Hepatocyte (in vitro differentiated cells): ENCODE measurements at regions not wholly inside any gene's neighbourhood (a gene's known extent, or its start where the extent isn't known, plus 50 kb on each side); places are given as distances from the start of the nearest gene placed in this dataset.

ENCODE experiments used
- DNase-seq: peaks from one replicate; pipeline ENCODE4 v3.0.0-alpha.2; 2016; ENCODE audit warnings: low spot score
- H2AFZ ChIP-seq: fragments of 200-600 bp; sonication (generic); 2 replicates; pipeline ENCODE4 v1.6.0; 2016; ENCODE audit warnings: antibody characterized with exemption, mild to moderate bottlenecking
- H3K27ac ChIP-seq: fragments of 200-600 bp; sonication (generic); 2 replicates; pipeline ENCODE4 v1.5.1; 2016; ENCODE audit warnings: mild to moderate bottlenecking
- H3K27me3 ChIP-seq: fragments of 200-600 bp; sonication (generic); 2 replicates; pipeline ENCODE4 v1.6.1; 2016
- H3K36me3 ChIP-seq: fragments of 200-600 bp; sonication (generic); replicated peaks from 2 replicates; pipeline ENCODE4 v1.5.1; 2016; ENCODE audit warnings: low read depth; ENCODE audit not compliant: insufficient read depth
- H3K4me1 ChIP-seq: fragments of 200-600 bp; sonication (generic); 2 replicates; pipeline ENCODE4 v1.5.1; 2016; ENCODE audit warnings: mild to moderate bottlenecking, moderate library complexity; ENCODE audit not compliant: insufficient read depth
- H3K4me2 ChIP-seq: fragments of 200-600 bp; sonication (generic); 2 replicates; pipeline ENCODE4 v1.6.0; 2016
- H3K4me3 ChIP-seq: fragments of 200-600 bp; sonication (generic); 2 replicates; pipeline ENCODE4 v1.5.1; 2016; ENCODE audit warnings: mild to moderate bottlenecking
- H3K79me2 ChIP-seq: fragments of 200-600 bp; sonication (generic); 2 replicates; pipeline ENCODE4 v1.6.0; 2017; ENCODE audit warnings: mild to moderate bottlenecking
- H3K9me2 ChIP-seq: fragments of 200-600 bp; sonication (generic); replicated peaks from 2 replicates; pipeline ENCODE4 v1.6.0; 2017; ENCODE audit warnings: mild to moderate bottlenecking; ENCODE audit not compliant: insufficient read depth
- H3K9me3 ChIP-seq: fragments of 200-600 bp; sonication (generic); 2 replicates; pipeline ENCODE4 v1.5.1; 2016; ENCODE audit warnings: low read depth, mild to moderate bottlenecking
- H4K20me1 ChIP-seq: fragments of 200-600 bp; sonication (generic); 2 replicates; pipeline ENCODE4 v1.6.0; 2016; ENCODE audit warnings: mild to moderate bottlenecking; ENCODE audit not compliant: insufficient read depth, poor library complexity, severe bottlenecking
- CTCF ChIP-seq: fragments of 200-600 bp; sonication (generic); IDR thresholded peaks from 2 replicates; pipeline ENCODE4 v1.5.1; 2016; ENCODE audit warnings: antibody characterized with exemption, mild to moderate bottlenecking; ENCODE audit not compliant: poor library complexity
- EZH2 ChIP-seq: fragments of 200-600 bp; sonication (generic); IDR thresholded peaks from 2 replicates; pipeline ENCODE4 v1.6.1; 2016; ENCODE audit warnings: antibody characterized with exemption, mild to moderate bottlenecking, borderline replicate concordance
- EZH2phosphoT487 ChIP-seq: fragments of 200-600 bp; sonication (generic); IDR thresholded peaks from one replicate; pipeline ENCODE4 v1.6.1; 2018; ENCODE audit warnings: antibody characterized with exemption, mild to moderate bottlenecking, low read depth, moderate library complexity; ENCODE audit not compliant: unreplicated experiment, severe bottlenecking
- WGBS: methylation state at CpG from one replicate; pipeline ENCODE4 v1.1.6; 2016; ENCODE audit warnings: low lambda C conversion rate; ENCODE audit errors: missing lambda C conversion rate; 5-methylcytosine and 5-hydroxymethylcytosine counted together

- TF ChIP-seq CTCF (no peak), EZH2 (no peak), EZH2phosphoT487 (no peak)
- Histone ChIP-seq H3K36me3 (no peaks in the 10 kb centered on the region), H3K4me2 (no peak overlapping the region), H4K20me1 (no peaks in the 10 kb centered on the region), H3K9me3 (no peaks in the 10 kb centered on the region), H3K27ac (no peak overlapping the region), H3K27me3 (no peaks in the 10 kb centered on the region), H3K79me2 (no peaks in the 10 kb centered on the region), H3K4me1 (no peaks in the 10 kb centered on the region), H2AFZ (no peak overlapping the region), H3K4me3 (no peak overlapping the region), H3K9me2 (no peaks in the 10 kb centered on the region)
- WGBS, result 88% methylated on average over 1 of the region's 1 CpG
- no peak for DNase-seq
Observed at GRCh38 chr4:164623099-164623498, 130.8 kb upstream of the SMIM31 start.

GRCh38 chr4:164639001-164639400 lies 114.9 kb upstream of the SMIM31 start:
- H3K27ac ChIP-seq, result no peak overlapping the region
- DNase-seq, result no peak
- H3K36me3 ChIP-seq, result no peaks in the 10 kb centered on the region
- H3K4me3 ChIP-seq, result no peak overlapping the region
- no peaks in the 10 kb centered on the region for H3K9me2 ChIP-seq
- no peak overlapping the region for H2AFZ ChIP-seq
- TF ChIP-seq CTCF, result no peak
- no peak for TF ChIP-seq EZH2phosphoT487
- TF ChIP-seq EZH2, result no peak
- H3K79me2 ChIP-seq, result no peaks in the 10 kb centered on the region
- no peak overlapping the region for H3K4me2 ChIP-seq
- no peaks in the 10 kb centered on the region for H3K27me3 ChIP-seq
- H3K4me1 ChIP-seq, result no peaks in the 10 kb centered on the region
- H3K9me3 ChIP-seq, result no peaks in the 10 kb centered on the region
- no peaks in the 10 kb centered on the region for H4K20me1 ChIP-seq

- Histone ChIP-seq H3K9me3 (no peaks in the 10 kb centered on the region), H3K27ac (no peak overlapping the region), H3K4me2 (no peak overlapping the region), H3K4me3 (no peak overlapping the region), H3K4me1 (no peaks in the 10 kb centered on the region), H3K27me3 (no peaks in the 10 kb centered on the region), H2AFZ (no peak overlapping the region), H3K9me2 (no peaks in the 10 kb centered on the region), H3K79me2 (no peaks in the 10 kb centered on the region), H3K36me3 (no peaks in the 10 kb centered on the region), H4K20me1 (no peaks in the 10 kb centered on the region)
- 68% methylated on average over 1 of the region's 1 CpG for WGBS
- TF ChIP-seq EZH2, result no peak
- TF ChIP-seq EZH2phosphoT487, result no peak
- no peak for TF ChIP-seq CTCF
- DNase-seq, result no peak
Observed at GRCh38 chr4:164648151-164648848, 105.6 kb upstream of the SMIM31 start.

- no peaks in the 10 kb centered on the region for H3K9me3 ChIP-seq
- no peaks in the 10 kb centered on the region for H3K27me3 ChIP-seq
- H3K79me2 ChIP-seq, result no peaks in the 10 kb centered on the region
- no peak overlapping the region for H3K4me2 ChIP-seq
- no peaks in the 10 kb centered on the region for H3K36me3 ChIP-seq
- no peaks in the 10 kb centered on the region for H3K4me1 ChIP-seq
- no peak for DNase-seq
- no peak overlapping the region for H3K27ac ChIP-seq
- TF ChIP-seq EZH2, result no peak
- no peak for TF ChIP-seq CTCF
- TF ChIP-seq EZH2phosphoT487, result no peak
- H4K20me1 ChIP-seq, result no peaks in the 10 kb centered on the region
- H3K4me3 ChIP-seq, result no peak overlapping the region
- 89% methylated on average over 4 of the region's 4 CpGs for WGBS
- H2AFZ ChIP-seq, result no peak overlapping the region
- H3K9me2 ChIP-seq, result no peaks in the 10 kb centered on the region
Observed at GRCh38 chr4:164648849-164649212, 105.1 kb upstream of the SMIM31 start.
